Hindlimb muscle (tissue), 1 donor: ENCODE measurements at regions not wholly inside any gene's neighbourhood (a gene's known extent, or its start where the extent isn't known, plus 50 kb on each side); places are given as distances from the start of the nearest gene placed in this dataset.

ENCODE experiments used
- DNase-seq: peaks from one replicate; pipeline ENCODE4 v3.0.0-alpha.2; 2013

DNA sequence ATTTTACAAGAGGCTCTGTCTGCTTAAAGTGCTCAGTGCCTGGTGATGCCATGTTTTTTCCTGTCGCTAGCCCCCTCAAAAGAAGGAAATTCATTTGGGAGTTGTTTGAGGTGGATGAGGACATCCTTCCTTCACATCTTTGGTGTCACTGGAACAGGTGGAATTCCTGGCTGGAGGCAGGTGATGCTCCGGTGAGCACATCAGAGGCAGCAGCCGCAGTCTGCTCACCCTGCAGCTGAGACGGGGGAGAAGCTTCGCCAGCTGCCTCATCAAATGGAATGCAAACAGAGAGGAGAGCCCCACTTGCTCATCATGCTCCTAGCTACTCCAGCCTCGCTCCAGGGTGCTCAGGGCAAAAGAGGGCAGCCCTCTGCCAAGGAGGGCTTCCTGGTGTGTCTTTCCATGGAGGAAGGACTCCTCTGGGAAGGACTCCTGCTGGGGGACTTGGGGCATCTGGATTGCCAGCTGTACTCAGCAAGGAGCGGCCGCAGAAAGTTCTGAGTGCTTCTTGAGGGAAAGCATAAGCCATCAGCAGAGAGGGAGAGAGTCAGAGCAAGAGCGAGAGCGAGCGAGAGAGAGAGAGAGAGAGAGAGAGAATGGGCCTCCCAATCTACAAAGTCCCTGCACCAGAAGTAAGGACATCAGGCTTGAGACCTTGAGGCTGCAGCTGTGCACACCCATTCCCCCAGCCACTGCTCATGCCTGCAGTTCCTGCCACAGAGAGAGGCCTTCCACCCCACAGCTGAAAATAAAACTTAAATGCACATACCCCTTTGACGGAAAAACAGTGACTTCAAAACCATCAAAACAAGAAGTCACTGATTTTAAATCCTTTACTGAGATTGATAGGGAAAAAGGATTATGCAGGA, 74.3 kb upstream of the UBL3 start:
- no peak for DNase-seq

DNA sequence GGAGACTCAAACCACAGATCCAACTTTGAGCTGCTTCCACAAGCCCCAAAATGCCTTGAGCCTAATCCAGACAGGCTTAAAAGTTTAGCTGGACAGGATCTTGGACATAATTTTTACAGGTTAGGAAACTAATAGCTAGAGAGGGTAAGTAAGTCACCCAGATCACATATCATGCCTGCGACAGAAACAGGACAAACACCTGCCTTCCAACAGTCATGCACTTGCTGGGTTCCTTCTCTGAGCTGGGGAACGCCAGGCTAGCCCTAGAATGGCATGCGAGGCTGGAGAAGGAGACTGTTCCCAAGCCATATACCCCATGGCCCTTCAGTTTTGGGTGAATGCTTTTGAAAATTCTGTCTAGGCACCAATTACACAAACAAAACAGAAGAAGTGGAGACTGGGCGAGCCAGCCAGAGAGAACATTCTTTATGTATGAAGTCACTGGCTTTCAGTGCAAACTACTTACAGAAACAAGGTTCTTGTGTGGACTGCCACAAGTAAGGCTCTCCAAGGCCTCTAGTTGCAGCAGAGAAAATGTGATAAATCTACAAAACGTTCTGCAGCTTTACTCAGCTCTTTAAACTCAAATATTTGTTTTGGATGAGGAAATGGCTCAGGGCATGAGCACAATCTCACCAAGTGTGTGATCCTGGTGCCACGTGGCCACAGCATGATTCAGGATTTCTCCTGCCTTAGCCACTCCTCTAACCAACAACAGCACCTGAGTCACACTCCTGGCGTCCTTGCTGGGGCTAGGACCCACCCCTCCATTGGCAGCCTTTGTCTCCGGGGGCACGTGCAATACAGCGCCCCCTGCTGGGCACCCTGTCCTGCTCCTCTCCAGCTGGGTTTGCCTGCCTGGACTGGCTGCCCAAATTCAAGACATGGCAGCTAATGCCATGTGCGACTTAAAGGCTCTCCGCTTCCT, 73.4 kb upstream of the UBL3 start:
- DNase-seq, result peak; percentile 56

DNA sequence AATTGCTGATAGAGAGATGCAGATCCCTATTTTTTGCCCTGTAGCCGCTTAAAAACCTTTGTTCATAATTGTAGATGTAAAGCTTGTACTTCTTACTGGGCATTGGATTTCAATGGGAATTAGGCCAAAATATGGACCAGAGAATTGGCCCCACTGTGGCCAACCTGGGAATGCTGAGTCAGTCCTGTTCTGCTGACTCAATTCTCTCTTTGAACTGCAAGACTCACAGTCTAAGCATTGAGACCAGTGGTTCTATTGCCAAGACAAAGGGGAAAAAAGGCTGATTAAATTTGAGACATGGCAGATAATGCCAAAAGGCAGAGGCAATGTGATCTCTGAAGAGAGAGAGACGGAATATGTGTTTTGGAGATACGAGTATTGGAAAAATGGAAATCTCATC, 72.5 kb upstream of the UBL3 start:
- no peak for DNase-seq

DNA sequence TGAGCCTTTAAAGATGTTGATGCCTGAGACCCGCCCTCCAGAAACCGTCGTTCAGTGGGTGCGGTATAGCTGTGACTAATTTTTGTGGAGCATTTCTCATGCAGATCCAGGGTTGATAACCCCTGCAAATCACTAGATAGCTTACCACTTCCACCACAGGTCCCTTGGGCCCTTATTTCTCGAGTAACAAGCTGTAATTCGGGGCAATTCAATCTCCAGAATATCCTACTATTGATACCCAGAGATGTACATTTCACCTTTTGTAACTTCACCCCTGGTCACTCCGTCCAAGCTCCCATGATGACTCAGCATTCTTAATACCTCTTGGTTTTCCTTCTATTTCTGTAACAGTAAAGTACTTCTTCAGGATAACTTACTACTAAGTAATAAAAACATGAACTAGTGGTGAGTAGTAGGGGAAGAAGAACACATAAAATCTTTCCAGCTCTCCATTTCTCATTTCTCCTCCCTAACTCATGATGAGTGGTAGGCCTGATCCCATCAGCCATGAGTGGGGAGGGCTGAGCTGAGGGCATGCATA, 71.9 kb upstream of the UBL3 start:
- no peak for DNase-seq

DNA sequence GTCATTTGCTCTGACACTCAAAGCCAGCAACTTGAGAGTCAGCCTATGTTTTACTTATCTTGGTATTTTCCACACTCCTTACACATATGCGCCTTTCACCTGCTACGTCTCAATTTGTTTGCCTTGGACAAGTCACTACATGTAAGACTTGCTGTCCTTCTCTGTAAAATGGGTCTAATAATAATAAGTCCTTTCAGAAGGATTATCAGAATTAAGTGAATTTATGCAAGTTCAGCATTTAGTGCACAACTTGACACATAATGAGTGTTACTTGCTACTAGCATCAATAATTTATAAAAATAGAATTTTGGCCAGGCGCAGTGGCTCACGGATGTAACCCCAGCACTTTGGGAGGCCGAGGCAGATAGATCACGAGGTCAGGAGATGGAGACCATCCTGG, 71.1 kb upstream of the UBL3 start:
- no peak for DNase-seq

DNA sequence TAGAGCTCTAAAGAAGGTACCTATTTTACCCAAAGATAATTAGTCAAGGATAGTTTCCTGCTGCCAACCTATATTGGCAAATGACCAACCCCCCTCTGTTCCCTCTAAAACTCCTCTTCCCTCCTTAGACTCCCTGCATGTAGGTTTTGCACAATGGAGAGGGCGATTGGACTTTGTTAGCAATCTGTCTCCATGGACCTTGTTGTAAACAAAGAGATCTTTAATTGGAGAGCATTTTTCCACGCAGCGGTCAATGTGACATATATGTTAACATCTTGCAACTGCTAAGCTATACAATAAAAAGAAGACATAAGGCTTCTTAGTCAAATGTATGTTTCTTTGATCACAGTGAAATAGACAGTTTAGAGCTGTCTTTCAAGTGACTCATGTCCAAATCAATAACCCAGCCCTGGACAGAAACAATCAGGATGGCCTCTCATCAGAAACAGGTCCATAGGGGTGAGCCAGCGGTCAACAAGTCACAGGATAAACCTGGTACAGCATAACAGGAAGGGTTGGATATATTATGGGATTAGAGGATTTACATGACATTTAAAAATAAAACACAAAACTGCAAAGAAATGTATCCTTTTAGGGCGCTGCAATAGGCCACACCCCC, 69.7 kb upstream of the UBL3 start:
- DNase-seq, result no peak

DNA sequence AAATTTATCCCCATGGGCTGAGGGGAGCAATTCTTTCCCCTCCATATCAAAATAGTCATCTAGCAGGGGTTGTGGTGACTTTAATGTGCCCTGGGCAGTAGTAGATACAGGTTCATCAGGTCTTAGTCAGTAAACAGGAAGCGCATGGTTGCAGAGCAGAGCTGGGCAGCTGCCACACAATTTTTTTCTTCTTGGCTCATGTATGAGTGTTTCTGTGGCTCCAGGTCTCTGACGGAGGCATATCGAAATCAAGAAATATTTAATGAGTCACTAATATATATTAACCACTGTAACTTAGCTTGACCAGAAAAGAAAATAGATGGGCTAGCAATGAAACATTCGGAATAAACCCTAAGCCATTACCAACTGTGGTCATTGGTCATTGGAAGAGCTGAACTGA, 68.4 kb upstream of the UBL3 start:
- no peak for DNase-seq

DNA sequence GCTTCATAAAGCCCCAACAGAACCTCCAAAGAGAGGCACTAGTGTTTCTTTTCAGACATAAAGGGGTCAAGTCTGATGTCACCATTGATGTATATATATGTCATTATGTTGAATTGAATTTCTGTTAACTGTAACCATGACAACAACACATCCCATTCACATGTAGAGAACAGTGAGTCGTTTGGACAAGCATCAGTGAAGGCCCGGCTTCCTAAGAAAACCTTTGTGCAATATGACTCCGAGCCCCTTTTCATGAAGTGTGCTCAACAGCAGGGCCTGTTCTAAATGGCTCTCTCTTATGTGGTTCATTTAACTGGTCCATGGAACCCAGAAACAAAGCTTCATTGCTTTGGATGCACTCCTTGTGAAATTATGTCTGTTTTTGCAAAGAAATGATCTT, 67.2 kb upstream of the UBL3 start:
- no peak for DNase-seq

DNA sequence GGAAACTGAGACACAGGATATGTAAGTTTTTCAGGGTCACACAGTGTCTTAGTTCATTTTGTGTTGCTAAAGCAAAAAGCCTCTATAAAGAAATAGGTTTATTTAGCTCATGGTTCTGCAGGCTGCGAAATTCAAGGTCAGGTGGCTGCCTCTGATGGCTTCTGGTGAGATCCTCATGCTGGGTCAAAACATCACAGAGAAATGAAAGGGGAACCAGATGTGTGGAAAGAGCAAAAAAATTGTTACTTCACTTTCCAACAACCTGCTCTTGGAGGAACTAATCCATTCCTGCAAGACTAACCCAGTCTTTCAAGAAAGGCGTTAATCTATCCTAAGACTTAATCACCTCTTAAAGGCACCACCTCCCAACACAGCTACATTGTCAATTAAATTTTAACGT, 64.2 kb upstream of the UBL3 start:
- DNase-seq, result no peak

DNA sequence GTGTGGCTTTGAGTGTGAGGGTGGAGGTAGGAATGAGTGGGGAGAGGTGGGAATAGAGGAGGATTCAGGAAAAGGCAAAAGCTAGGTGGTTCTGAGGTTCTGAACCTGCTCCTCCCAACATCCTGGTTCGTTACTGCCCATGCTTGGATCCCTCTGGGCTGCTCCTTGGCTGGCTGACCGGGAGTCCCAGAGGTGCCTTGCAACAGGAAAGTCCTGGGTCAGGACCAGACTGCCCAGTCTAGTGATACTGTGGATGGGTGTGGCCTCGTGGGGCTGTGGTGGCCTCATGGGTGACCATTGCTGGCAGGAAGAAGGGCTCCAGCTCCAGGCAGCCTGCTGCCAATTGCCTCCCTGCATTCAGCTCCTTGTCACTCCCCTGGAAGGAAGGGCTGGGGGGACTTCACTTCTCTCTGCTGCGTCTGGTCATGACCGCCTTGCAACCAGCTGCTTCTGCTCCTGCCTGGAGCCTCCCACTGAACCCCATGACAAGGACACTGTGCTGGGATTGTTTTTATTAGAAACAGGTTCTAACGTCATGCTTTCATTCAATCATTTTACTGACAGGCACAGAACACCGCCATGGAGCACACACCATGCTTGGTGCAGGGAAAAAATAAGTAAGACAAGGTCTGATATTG, 61.5 kb upstream of the UBL3 start:
- no peak for DNase-seq

DNA sequence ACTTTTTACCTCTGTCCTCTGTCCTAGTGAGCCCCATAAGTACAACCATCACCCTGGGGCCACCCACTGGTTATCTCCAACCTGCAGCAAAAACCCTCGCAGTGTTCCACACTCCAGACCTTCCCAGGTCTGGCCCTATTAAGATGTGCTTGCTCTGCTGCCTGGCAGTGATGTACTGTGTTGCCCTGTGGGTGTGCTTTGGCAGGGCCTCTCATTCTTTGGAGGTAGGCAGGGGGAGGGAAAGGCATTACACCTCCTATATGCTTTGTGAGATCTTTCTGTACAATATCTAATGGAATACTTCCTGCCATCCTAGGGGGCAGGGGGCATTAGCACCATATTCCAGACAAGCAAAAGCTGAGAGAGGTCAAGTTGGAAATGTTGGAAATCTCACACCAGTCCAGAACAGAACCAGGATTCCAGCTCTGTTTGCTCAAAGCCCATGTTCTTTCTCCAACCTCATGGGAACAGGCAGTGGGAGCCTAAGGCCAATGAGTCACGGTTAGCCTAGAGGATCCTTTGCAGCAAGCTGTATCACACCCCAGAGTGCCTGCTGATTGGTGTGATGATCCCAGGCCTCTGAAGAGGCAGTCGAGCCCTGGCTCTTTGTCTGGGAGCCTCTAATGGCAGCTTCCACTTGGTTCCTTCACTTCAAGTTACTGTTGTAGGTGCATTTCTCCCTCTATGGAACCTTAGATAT, 59.7 kb upstream of the UBL3 start:
- DNase-seq, result no peak

DNA sequence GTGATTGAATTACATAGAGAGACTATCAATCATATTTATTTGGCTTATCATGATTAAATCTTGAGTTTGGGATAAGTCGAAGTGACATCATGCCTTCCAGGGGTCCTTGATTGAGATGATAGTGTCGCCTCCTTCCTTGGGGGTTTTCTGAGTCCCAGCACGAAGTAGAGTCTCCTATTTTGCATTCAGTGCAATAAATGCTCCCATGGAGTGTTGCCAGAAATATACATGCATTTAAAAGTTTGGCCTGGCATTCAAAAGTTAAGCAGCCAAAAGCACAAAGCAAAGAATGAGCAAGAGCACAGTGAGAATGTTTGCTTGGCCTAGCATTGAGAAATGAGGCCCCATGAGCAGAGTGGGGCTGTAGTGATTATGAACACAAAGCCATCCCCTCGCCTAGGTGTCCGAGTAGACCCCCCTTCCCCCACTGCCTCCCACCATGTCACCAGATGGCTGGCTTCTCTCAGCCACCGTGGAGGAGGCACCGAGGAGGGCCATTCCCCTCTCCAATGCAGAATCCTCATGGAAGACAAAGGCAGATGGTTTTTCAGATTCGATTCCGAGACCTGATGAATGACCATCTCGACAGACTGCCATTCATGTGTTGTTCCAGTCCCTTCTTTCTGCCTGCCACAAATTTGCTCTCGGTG, 58.8 kb upstream of the UBL3 start:
- no peak for DNase-seq

DNA sequence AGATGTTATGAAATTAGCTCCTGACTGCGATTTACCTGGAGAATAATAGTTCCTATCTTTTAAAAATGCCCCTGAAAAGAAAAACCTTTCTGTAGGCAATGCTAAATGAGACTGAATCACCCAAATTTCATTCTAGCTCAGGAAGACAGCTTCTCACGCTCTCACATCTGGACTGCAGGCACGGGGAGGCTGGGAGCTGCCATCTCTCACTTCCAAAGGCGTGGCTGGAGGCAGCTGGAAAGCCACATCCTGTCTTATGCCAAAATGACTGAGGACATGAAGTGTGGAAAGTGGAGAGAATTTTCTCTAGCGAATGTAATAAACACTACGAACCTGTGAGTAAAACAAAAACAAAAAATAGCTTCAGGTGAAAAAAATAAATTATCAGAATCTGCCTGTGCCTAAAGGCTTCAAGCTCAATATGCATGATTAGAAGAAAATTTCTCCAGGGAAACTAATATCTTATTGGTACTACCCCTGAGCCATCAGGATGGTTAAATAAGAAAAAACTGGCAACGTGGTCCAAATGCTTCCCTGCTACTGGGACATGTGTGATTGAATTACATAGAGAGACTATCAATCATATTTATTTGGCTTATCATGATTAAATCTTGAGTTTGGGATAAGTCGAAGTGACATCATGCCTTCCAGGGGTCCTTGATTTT, 58.1 kb upstream of the UBL3 start:
- no peak for DNase-seq

DNA sequence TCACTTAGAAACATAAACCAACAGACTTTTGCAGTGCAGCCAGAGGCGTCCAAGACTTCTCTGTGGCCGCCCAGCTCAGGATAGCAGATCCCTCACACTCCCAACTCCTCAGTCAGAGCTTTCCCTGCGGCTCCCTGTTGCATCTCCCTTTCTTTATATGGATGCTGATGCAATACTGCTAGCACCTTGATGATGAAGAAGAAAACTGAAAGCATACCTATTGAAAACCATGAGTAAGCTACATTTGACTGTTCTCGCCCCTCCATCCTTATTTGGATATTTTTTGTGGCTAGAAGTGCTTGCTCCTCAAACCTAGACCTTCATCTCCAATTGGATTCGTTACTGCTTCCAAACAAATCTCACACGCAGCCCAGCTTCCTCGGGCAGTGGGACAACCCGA, 57.3 kb upstream of the UBL3 start:
- no peak for DNase-seq

DNA sequence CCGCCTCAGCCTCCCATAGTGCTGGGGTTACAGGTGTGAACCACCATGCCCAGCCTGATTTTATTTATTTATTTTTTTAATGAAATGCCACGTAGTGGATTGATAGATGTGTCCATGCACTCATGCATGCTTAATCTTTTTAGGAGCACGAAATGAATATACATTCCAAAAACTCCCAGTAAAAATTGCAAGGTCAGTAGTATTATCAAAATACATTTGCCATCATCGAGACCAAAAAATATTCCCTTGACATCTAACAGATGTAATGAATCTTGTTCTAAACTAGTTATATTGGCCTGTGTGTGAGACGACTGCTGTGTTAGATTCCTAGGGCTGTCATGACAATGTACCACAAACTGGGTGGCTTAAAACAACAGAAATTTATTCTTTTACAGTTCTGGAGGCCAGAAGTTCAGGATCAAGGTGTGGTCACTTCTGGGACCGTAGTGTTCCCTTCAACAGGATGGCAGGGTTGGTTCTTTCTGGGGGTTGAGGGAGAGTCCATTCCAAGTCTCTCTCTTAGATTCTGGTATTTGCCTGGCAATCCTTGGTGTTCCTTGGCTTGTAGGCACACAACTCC, 56.1 kb upstream of the UBL3 start:
- DNase-seq, result no peak

DNA sequence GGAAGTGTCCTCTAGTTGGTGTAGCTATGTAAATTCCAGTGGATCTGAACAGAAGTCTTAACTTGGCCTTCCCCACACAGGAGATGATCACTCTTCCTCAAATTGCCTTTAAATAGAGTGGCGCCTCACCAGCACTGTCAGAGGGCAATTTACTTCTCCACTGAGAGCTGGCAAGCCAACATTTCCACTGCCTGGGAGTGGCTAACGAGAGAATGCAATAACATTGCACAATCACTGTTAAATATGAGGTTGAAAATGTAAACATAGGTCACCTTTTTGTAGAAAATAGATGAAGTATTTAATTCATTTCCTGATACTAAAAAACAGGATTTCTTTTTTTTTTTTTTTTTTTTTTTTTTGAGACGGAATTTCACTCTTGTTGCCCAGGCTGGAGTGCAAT, 55.4 kb upstream of the UBL3 start:
- DNase-seq, result no peak

DNA sequence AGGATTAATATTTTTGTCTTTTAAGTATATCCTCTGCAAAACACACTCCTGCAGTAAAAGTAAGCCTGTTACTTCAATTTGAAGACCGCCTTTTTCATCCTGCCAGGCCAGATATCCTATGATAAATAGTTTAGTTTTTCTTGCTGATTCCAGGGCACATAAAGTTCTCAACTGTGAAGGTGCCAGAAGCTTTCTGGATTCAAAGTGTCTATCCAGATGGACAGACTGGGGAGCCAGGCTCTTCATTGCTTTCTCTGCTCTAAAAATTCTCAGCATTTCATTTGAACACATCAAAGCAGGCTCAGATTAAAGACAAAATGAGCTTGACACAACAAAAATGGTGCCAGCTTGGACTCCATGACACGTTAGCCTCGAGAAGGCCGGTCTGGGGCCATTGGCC, 53.6 kb upstream of the UBL3 start:
- peak; percentile 47 for DNase-seq

DNA sequence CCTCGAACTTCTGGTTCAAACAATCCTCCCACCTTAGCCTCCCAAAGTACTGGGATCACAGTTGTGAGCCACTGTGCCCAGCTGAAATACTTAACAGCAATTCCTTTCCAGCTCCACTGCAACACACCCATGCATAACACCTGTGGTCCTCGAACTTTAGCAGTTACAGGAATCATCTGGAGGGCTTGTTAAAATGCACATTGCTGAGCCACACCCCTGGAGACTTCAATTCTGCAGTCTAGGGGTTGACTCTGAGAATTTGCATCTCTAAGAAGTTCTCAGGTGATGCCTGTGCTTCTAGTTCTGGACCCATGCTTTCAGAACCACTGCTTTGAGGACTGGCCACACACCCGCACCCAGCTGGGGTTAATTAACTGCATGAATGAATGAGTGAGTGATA, 53.1 kb upstream of the UBL3 start:
- DNase-seq, result no peak

DNA sequence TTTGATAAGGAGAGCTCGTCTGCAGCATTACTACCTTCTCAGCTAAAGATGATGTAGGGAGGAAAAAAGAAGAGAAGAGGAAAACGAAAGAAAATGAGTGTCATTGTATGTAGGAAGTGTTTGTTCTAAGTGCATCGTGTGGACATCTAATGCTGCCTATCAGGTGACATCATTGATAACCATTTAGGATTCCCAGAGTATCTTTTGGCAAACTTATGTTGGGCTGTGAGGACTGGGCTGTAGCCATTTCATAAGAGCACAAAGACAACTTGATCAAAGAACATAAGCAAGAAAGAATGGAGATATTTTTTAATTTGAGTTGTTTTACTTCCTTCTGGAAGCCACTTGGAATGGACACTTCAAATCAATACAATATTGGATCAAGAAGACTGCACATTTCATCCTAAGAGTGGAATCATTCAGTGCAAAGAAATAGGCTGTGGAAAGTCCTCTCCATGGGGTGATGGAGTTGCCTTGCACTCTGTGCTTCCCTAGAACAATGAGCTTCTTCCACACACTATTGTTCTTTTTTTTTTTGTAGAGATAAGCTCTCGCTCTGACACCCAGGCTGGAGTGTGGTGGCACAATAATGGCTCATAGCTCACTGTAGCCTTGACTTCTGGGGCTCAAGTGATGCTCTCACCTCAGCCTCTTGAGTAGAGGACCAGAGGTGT, 52.4 kb upstream of the UBL3 start:
- DNase-seq, result no peak
